Epithelial cell of esophagus (primary cell): ENCODE measurements at regions not wholly inside any gene's neighbourhood (a gene's known extent, or its start where the extent isn't known, plus 50 kb on each side); places are given as distances from the start of the nearest gene placed in this dataset.

Experiments
- DNase-seq: peaks from one replicate; pipeline ENCODE4 v3.0.0; 2010; ENCODE audit warnings: low read depth
- H3K4me3 ChIP-seq: 2 replicates; pipeline ENCODE4 v1.5.1; 2011; ENCODE audit warnings: mild to moderate bottlenecking, low read length, control low read depth
- TF ChIP-seq, protein P1 (sequence below): IDR thresholded peaks from 2 replicates; pipeline ENCODE4 v1.5.1; 2011; ENCODE audit warnings: low read depth, mild to moderate bottlenecking, low read length, control low read depth, inconsistent platforms; ENCODE audit not compliant: insufficient read depth; ENCODE audit errors: missing control alignments

DNA sequence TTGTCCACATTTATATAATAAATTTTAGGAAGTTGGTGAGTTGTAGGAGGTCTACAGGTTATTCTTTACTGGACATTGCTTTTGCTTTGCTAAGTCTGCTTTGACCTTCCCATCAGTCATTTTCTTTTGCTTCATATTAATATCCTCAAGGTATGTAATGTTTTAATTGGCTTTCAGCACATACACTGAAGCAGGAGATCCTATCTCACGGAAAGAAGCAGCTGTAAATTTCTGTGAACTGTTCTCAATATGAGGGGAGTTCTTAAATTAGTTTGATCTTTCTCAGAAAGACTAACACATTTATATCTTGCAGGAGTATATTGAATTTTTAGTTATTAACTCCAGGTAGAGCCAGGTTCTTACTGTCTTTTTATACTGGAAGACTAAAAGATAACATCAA, 856.5 kb downstream of the GATA3 start:
- DNase-seq = no peak
- TF ChIP-seq, protein P1, sequence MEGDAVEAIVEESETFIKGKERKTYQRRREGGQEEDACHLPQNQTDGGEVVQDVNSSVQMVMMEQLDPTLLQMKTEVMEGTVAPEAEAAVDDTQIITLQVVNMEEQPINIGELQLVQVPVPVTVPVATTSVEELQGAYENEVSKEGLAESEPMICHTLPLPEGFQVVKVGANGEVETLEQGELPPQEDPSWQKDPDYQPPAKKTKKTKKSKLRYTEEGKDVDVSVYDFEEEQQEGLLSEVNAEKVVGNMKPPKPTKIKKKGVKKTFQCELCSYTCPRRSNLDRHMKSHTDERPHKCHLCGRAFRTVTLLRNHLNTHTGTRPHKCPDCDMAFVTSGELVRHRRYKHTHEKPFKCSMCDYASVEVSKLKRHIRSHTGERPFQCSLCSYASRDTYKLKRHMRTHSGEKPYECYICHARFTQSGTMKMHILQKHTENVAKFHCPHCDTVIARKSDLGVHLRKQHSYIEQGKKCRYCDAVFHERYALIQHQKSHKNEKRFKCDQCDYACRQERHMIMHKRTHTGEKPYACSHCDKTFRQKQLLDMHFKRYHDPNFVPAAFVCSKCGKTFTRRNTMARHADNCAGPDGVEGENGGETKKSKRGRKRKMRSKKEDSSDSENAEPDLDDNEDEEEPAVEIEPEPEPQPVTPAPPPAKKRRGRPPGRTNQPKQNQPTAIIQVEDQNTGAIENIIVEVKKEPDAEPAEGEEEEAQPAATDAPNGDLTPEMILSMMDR = no peak
- no peak overlapping the region for H3K4me3 ChIP-seq

DNA sequence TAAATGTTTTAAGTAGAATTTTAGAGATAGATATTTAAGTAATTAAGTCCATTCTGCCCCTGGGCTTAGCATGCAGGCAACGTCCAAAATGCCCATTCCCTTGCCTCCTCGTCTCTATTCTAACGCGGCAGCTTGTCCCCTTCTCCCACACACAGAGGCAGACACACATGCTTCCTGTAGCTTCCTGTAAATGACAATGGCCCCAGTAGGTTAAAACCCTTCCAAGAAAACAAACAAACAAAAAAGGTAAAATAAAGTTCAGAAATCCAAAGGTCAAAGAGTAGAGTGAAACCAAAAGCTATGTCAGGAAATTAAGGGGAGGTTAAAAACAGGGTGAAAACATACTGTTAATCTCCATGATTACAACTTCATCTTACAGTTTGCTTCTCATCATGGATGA, 857.6 kb downstream of the GATA3 start:
- H3K4me3 ChIP-seq = no peak overlapping the region
- TF ChIP-seq, protein P1 = no peak
- no peak for DNase-seq

DNA sequence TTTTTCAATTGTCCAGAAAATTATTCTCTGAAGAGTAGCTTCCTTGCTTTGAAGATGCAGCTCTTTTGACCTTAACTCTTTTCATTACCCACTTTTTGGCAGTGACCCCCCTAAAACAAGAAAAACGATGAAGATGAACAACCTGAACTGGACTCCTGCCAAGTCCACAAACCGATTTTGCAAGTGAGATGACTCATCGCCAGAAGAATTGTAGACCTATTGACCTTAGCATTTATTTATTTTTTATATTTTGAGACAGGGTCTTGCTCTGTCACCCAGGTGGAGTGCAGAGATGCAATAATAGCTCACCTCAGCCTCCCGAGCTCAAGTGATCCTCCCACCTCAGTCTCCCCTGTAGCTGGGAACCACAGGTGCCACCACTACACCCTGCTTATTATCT, 859.2 kb downstream of the GATA3 start:
- H3K4me3 ChIP-seq = no peak overlapping the region
- DNase-seq = peak; percentile 77
- TF ChIP-seq, protein P1 = no peak

DNA sequence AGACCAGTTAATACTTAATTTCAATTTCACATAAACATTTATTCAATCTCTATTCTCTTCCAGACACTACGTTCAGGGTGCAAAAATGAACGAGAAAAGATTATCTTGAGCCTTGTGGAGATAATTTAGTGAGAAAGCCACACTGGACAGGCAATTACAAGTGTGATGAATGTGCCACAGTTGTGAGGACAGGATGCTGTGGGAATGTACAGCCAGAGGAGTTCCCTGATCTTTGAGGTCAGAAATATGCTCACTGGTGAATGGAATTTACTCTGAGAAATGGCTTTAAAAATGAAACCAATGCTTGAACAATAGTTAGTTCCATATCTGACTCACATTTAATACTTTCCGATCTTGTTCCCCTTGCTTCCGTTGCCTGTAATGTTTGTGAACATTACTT, 864.8 kb downstream of the GATA3 start:
- TF ChIP-seq, protein P1 = no peak
- DNase-seq = peak; percentile 16
- no peak overlapping the region for H3K4me3 ChIP-seq

DNA sequence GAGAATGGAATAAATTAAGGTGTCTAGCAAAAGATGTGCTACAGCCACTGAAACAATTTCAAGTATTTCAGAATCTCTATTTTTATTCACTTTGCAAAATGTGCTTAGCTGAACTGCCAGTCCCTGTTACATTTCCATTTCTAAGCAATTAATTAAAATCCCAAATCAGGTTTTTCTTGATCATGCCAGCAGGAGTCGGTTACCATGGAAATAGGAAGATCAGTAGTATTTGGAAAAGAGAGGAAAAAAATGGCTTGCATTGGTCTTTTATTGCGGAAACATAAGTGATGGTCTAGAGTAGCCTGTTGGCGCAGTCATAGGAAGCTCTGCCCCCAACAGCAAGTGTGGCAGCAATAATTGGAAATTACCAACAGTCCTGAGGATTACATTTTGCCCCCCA, 867.1 kb downstream of the GATA3 start:
- H3K4me3 ChIP-seq = no peak overlapping the region
- TF ChIP-seq, protein P1 = no peak
- no peak for DNase-seq

DNA sequence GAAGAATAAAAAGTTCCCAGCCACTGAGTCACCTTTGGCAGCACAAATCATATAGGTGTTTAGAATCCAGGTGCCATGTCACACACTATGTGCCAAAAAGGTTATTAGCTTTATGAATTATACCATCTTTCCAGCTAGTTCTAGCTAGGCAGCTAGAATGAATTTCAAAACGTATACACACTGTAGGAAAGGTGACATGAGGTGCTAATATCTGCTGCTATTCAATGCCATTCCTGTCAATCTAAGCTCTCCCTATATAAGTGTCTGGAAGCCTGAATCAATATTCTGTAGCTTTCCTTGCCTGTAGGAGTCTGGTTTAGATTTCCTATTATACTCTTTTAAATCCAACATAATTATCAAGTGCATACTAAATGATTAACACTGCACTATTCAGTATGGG, 868.6 kb downstream of the GATA3 start:
- TF ChIP-seq, protein P1 = no peak
- H3K4me3 ChIP-seq = no peak overlapping the region

DNA sequence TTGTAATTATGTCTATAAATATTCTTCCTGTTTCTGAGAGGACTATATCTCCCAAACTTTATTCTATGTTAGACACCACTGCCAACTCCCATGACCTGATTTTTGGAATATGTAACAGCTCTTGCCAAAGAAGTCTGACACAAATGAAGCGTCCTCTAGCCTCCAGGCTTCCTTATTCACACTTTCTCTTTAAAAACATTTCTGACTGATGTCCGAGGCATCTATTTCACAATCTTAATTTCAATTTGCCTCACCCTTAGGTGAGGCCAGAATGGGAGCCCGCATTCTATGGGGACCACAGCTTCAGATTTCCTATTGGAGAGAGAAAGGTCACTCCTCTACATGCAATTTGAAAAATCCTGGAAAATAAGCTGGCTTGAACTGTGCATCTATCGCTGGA, 873.2 kb downstream of the GATA3 start:
- TF ChIP-seq, protein P1 = no peak
- DNase-seq = peak; percentile 88

More for the DNA sequence above, 868.6 kb downstream of the GATA3 start:
- no peak for DNase-seq

More for the DNA sequence above, 873.2 kb downstream of the GATA3 start:
- H3K4me3 ChIP-seq = no peak overlapping the region
